K562 (cell line): ENCODE measurements at regions not wholly inside any gene's neighbourhood (a gene's known extent, or its start where the extent isn't known, plus 50 kb on each side); places are given as distances from the start of the nearest gene placed in this dataset.

Experiments used
- CC2D1A ChIP-seq: fragments of 450-650 bp; IDR thresholded peaks from 2 replicates; pipeline ENCODE4 v1.6.1; 2017; ENCODE audit warnings: mild to moderate bottlenecking
- FOXJ3 ChIP-seq: sonication (generic); formaldehyde crosslinking; IDR thresholded peaks from 2 replicates; pipeline ENCODE4 v1.4.0; 2020; ENCODE audit warnings: mild to moderate bottlenecking, missing genetic modification reagents
- JUN ChIP-seq, 2 experiments: sonication (generic) in 1 of 2; formaldehyde crosslinking in 1 of 2; IDR thresholded peaks; 2 replicates each; pipeline versions ENCODE4 v1.6.1 to v1.8.0; 2012 to 2022; ENCODE audit warnings: borderline replicate concordance in 2 of 2, mild to moderate bottlenecking in 2 of 2, improper control_type of control experiment in 1 of 2, low read depth in 1 of 2, low read length in 1 of 2, missing genetic modification reagents in 1 of 2
- NFXL1 ChIP-seq: fragments of 450-650 bp; formaldehyde crosslinking; IDR thresholded peaks from 2 replicates; pipeline ENCODE4 v1.4.0; 2021; ENCODE audit warnings: mild to moderate bottlenecking
- RBM39 ChIP-seq: fragments of 200-400 bp; formaldehyde crosslinking; optimal IDR thresholded peaks from 2 replicates; pipeline ENCODE3; 2018; ENCODE audit warnings: low read depth, low read length
- TAF1 ChIP-seq: IDR thresholded peaks from 2 replicates; pipeline ENCODE4 v1.6.1; 2011; ENCODE audit warnings: mild to moderate bottlenecking, low read length, moderate library complexity; ENCODE audit not compliant: insufficient read depth, control insufficient read depth, severe bottlenecking; ENCODE audit errors: extremely low read depth
- ZNF232 ChIP-seq: sonication (generic); formaldehyde crosslinking; IDR thresholded peaks from 2 replicates; pipeline ENCODE4 v1.8.0; 2022; ENCODE audit warnings: mild to moderate bottlenecking, missing genetic modification reagents
- ZNF76 ChIP-seq: fragments of 250-450 bp; sonication (Bioruptor Pico); IDR thresholded peaks from 2 replicates; pipeline ENCODE4 v1.4.0; 2020; ENCODE audit warnings: mild to moderate bottlenecking, moderate library complexity, borderline replicate concordance
- TF ChIP-seq, protein P1 (sequence below): fragments of 250-450 bp; sonication (Bioruptor Pico); IDR thresholded peaks from 2 replicates; pipeline ENCODE4 v1.9.0; 2021; ENCODE audit warnings: mild to moderate bottlenecking

GRCh38 chr12:102596031-102596430, 115.7 kb upstream of the IGF1 start:
- TF ChIP-seq ZNF232 (CRISPR knock-in tag) (no peak), CC2D1A (no peak), TAF1 (no peak), NFXL1 (CRISPR knock-in tag) (no peak), JUN (IDR thresholded peaks at IDR 0.05; ENCODE audit: borderline replicate concordance, low read depth, low read length) (no peak), JUN (CRISPR knock-in tag; IDR thresholded peaks at IDR 0.05; ENCODE audit: borderline replicate concordance) (no peak), ZNF76 (CRISPR knock-in tag) (no peak), FOXJ3 (no peak), RBM39 (no peak)
- TF ChIP-seq, protein P1, sequence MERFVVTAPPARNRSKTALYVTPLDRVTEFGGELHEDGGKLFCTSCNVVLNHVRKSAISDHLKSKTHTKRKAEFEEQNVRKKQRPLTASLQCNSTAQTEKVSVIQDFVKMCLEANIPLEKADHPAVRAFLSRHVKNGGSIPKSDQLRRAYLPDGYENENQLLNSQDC (CRISPR knock-in tag), result no peak
